Right atrium auricular region (tissue), 2 donors: ENCODE measurements at regions not wholly inside any gene's neighbourhood (a gene's known extent, or its start where the extent isn't known, plus 50 kb on each side); places are given as distances from the start of the nearest gene placed in this dataset.

Experiments used
- DNase-seq: peaks from one replicate; pipeline ENCODE4 v3.0.0-alpha.2; 2019; ENCODE audit warnings: low spot score
- H3K27ac ChIP-seq, 2 donors: fragments of 200-600 bp; sonication (generic); 1 replicate in 1 of 2; 2 replicates in 1 of 2; pipeline ENCODE4 v1.5.1; 2016 to 2019
- H3K27me3 ChIP-seq, 2 donors: fragments of 200-600 bp; sonication (generic); one replicate each; pipeline versions ENCODE4 v1.5.1 to v1.6.0; 2017 to 2019
- H3K36me3 ChIP-seq: fragments of 200-600 bp; sonication (generic); one replicate; pipeline ENCODE4 v1.5.1; 2016
- H3K4me1 ChIP-seq, 2 donors: fragments of 200-600 bp; sonication (generic); one replicate each; pipeline versions ENCODE4 v1.5.1 to v1.6.0; 2017 to 2019
- H3K4me3 ChIP-seq, 2 donors: fragments of 200-600 bp; sonication (generic); 1 replicate in 1 of 2; 2 replicates in 1 of 2; pipeline ENCODE4 v1.5.1; 2017 to 2019; ENCODE audit warnings: mild to moderate bottlenecking in 1 of 2, moderate library complexity in 1 of 2
- H3K9me3 ChIP-seq, 2 donors: fragments of 200-600 bp; sonication (generic); one replicate each; pipeline ENCODE4 v1.5.1; 2019
- TF ChIP-seq, protein P1 (sequence below), 2 donors: fragments of 200-600 bp; sonication (generic); IDR thresholded peaks; one replicate each; pipeline ENCODE4 v1.5.1; 2019; ENCODE audit warnings: antibody characterized with exemption in 2 of 2

GRCh38 chr3:176661432-176661964 lies 535.8 kb downstream of the TBL1XR1 start:
- Histone ChIP-seq H3K9me3 (no peaks in the 10 kb centered on the region), H3K4me3 (no peak overlapping the region), H3K36me3 (no peaks in the 10 kb centered on the region), H3K4me1 (no peaks in the 10 kb centered on the region), H3K27ac (no peak overlapping the region), H3K27me3 (no peaks in the 10 kb centered on the region)
- TF ChIP-seq, protein P1, sequence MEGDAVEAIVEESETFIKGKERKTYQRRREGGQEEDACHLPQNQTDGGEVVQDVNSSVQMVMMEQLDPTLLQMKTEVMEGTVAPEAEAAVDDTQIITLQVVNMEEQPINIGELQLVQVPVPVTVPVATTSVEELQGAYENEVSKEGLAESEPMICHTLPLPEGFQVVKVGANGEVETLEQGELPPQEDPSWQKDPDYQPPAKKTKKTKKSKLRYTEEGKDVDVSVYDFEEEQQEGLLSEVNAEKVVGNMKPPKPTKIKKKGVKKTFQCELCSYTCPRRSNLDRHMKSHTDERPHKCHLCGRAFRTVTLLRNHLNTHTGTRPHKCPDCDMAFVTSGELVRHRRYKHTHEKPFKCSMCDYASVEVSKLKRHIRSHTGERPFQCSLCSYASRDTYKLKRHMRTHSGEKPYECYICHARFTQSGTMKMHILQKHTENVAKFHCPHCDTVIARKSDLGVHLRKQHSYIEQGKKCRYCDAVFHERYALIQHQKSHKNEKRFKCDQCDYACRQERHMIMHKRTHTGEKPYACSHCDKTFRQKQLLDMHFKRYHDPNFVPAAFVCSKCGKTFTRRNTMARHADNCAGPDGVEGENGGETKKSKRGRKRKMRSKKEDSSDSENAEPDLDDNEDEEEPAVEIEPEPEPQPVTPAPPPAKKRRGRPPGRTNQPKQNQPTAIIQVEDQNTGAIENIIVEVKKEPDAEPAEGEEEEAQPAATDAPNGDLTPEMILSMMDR (IDR thresholded peaks at IDR 0.05), result no peak
- DNase-seq, result no peak

DNA sequence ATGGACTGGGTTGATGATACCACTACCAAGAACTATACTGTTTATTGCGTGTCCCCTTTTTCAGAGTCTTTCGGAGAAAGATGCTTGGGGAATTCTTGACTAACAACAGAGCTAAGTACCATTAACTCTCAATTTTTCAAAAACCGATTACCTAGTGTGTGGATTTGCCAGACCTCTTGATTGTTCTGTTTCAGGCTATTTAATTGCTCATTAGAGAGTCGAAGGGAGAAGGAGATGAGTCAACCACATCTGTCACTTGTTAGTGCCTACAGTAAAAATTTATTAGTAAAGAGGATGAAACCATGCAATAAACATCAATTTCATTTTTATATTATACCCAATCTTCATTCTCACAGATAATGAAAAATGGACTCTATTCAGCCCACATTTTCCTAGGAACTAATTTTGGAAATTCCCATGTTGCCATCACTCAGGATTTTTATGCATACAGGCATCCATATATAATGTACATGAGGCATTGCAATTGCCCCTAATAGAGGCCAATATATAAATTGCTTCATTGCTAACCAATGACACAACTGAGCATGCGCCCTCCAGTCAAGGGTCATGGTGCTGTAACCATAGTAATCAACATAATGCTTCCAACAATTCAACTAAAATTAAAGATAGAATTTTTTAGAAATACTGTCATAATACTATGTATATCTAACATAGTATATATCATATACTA lies 541.7 kb downstream of the TBL1XR1 start:
- DNase-seq, result no peak
- TF ChIP-seq, protein P1 (IDR thresholded peaks at IDR 0.05), result no peak

GRCh38 chr3:176651622-176652021 lies 545.7 kb downstream of the TBL1XR1 start:
- no peaks in the 10 kb centered on the region for H3K4me1 ChIP-seq

More for the DNA sequence above, 541.7 kb downstream of the TBL1XR1 start:
- Histone ChIP-seq H3K9me3 (no peaks in the 10 kb centered on the region), H3K4me3 (no peak overlapping the region), H3K4me1 (no peaks in the 10 kb centered on the region), H3K27me3 (no peaks in the 10 kb centered on the region), H3K36me3 (no peaks in the 10 kb centered on the region), H3K27ac (no peak overlapping the region)

DNA sequence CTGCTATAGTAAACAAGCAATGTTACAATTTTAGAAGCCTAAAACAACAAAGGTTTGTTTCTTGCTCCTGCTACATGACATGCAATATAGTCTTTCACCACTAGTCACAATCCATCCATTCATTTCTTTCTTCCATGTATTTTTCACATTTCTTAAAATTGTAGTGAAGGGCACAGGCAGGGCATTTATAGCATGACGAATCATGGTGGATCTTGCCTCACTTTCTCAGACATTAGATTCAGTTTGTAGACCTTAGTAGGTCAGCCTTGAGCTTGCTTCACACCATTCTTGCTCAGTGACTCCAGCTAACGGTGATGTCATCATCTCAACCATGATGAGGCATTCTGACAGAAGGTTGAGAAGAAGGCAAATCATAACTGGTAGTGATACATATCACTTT lies 546.8 kb downstream of the TBL1XR1 start:
- TF ChIP-seq, protein P1 (IDR thresholded peaks at IDR 0.05), result peak in 1 of 2 donors; percentile 26
- H3K27ac ChIP-seq, result no peak overlapping the region

More at GRCh38 chr3:176651622-176652021, 545.7 kb downstream of the TBL1XR1 start:
- H3K27ac ChIP-seq, result no peak overlapping the region
- no peaks in the 10 kb centered on the region for H3K27me3 ChIP-seq
- TF ChIP-seq, protein P1 (IDR thresholded peaks at IDR 0.05), result no peak
- H3K36me3 ChIP-seq, result no peaks in the 10 kb centered on the region
- H3K9me3 ChIP-seq, result no peaks in the 10 kb centered on the region
- DNase-seq, result no peak
- H3K4me3 ChIP-seq, result no peak overlapping the region

GRCh38 chr3:176647987-176648386 lies 549.3 kb downstream of the TBL1XR1 start:
- Histone ChIP-seq H3K4me3 (no peak overlapping the region), H3K27me3 (no peaks in the 10 kb centered on the region), H3K9me3 (no peaks in the 10 kb centered on the region), H3K4me1 (no peaks in the 10 kb centered on the region), H3K27ac (no peak overlapping the region), H3K36me3 (no peaks in the 10 kb centered on the region)
- TF ChIP-seq, protein P1 (IDR thresholded peaks at IDR 0.05), result no peak
- DNase-seq, result no peak

More for the DNA sequence above, 546.8 kb downstream of the TBL1XR1 start:
- Histone ChIP-seq H3K9me3 (no peaks in the 10 kb centered on the region), H3K4me3 (no peak overlapping the region), H3K4me1 (no peaks in the 10 kb centered on the region), H3K36me3 (no peaks in the 10 kb centered on the region), H3K27me3 (no peaks in the 10 kb centered on the region)
- DNase-seq, result no peak
